ENCODE measurements at regions not wholly inside any gene's neighbourhood (a gene's known extent, or its start where the extent isn't known, plus 50 kb on each side); places are given as distances from the start of the nearest gene placed in this dataset.
A peak's percentile ranks its signal among the peaks of the same experiment; 100 is the strongest.
"Not testable (repeated sequence)": the region's sequence is repeated elsewhere in the genome, so short reads cannot be mapped to it uniquely, and the experiment has no call there.

DNA sequence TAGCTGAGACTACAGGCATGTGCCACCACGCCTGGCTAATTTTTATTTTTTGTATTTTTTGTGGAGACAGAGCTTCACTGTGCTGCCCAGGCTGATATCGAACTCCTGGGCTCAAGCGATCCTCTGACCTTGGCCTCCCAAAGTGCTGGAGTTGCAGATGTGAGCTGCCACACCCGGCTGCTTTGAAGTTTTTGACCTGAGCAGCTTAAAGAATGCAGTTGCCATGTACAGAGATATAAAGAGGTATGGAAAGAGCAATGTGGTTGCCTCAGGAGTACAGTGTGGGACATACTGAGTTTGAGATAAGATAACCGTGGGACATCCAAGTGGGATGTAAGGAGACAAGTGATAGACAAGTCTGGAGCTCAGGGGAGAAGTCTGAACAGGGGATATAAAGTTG, 82.7 kb upstream of the LSM14A start:
- no peak for DNase-seq (ENCODE audit: extremely low spot score, insufficient read length, low read depth)
- no peak for FAIRE-seq

DNA sequence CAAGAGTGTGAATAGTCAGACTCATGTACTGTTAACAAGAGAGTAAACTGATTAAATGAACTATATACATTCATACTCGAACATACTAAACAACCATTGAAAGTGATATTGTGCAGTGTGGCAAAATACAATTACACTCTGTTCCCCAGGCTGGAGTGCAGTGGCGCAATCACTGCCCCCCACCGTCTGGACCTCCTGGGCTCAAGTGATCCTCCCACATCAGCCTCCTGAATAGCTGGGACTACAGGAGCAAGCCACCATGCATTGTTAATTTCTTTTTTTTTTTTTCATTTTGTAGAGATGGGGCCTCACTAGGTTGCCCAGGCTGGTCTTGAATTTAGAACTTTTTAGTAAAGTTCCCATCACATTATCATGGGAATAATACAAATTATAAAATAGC, 77.3 kb upstream of the LSM14A start:
- no peak for FAIRE-seq
- DNase-seq (ENCODE audit: extremely low spot score, insufficient read length, low read depth) = no peak

DNA sequence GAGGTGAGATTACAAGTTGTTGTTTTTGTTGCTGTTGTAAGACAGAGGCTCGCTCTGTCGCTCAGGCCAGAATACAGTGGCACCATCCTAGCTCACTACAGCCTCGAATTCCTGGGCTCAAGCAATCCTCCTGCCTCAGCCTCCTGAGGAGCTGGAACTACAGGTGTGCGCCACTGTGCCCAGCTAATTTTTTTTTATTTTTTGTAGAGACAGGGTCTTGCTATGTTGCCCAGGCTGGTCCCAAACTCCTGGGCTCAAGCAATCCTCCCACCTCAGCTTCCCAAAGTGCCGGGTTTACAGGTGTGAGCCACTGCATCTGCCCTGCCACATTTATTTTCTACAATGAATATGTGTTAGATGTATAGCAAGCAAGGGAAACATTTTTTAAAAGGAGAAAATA, 76.9 kb upstream of the LSM14A start:
- not testable (repeated sequence) for FAIRE-seq

DNA sequence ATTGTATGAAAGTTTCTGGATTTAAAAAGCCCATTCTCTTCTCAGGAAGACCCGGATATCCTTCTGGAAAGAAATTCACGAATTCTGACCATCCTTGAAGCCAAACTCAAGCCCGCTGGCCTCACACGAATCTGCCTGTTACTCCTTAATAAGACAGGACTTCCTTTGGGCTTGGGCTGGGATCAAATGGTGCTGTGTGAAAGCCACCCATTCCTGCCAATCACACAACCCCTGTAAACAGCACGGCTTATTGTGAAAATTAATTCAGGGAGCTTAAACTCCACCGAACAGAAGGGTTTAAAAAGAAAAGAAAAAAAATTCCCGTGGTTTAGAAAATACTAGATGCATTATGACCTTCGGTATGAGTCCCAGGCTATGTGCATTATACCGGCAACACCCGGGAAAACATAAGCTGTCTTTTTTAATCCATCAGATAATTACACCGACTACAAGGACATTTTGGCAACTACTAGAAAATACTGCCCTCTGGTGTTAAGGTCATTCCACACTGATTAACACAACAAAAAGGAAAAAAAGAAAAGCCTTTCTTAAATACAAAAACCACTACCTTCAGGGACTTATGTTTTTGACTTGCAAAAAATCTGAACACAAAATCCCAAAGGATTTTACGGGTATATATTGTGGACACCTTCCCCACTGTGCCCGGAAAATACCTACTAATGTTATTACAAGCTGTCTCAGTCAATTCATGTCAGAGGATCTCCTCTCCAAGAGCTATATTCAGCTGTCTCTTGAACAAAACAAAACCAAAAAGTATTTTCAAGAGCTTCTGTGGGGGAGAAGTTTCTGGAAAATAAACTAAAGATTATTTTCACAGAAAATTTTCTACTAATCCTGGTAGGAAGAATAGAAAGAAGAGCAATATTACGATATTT, 76.0 kb upstream of the LSM14A start:
- DNase-seq (ENCODE audit: extremely low spot score, insufficient read length, low read depth) = no peak
- peak; percentile 69 for FAIRE-seq

More for the DNA sequence above, 76.9 kb upstream of the LSM14A start:
- DNase-seq (ENCODE audit: extremely low spot score, insufficient read length, low read depth) = not testable (repeated sequence)

DNA sequence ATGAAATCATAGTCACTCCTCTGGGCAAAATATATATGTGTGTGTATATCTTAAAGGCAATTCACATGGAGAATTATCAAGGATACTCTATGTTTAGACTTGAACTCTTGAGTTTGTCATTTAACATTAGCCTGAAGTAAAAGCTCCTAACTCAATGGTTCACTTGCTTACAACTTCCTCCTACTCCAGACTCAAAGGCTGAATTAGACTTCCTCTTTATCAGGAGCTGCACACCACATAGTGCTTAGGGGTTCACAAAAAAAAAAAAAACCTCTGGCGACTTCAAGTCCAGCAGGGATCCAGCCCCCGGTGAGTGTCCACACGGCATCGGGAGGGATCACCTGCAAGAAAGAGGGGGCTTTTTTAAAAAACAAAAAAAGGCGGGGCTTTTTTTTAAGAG, 68.2 kb upstream of the LSM14A start:
- DNase-seq (ENCODE audit: extremely low spot score, insufficient read length, low read depth) (no peak), FAIRE-seq (no peak)

DNA sequence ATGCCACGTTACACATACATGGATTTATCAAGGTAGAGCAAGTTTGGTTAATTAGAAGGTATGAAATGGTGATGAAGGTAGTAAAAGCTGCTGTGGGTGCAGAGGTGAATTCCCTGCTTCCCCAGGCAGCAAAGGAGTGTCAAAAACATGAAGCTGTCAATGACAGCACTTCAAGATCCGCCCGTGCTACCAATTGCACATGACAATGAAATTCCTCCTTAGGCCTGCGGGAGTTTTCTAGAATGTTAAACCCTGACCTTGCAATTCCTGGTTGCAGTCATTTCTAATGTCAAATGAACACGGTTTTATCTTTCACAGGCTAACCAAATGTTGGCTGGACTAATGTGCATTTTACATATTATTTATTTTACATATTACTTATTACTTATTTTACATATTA, 67.7 kb upstream of the LSM14A start:
- DNase-seq (ENCODE audit: extremely low spot score, insufficient read length, low read depth) (no peak), FAIRE-seq (no peak)

DNA sequence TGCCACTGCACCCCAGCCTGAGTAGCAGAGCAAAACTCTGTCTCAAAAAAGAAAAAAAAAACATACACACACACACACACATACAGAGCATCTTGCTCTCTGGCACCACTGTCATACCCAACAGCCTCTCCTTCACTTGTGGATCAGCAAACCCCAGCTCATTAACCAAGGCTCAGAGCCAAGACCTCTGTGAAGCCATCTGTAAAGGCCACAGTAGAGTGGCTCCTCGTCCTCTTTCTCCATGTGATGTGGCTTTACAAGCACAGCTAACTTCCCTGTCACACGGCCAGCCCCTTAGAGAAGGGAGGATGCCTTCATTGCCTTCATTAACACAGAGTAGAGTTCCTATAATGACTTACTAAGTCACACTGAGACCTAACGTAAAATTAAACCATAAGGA, 62.7 kb upstream of the LSM14A start:
- no peak for FAIRE-seq
- no peak for DNase-seq (ENCODE audit: extremely low spot score, insufficient read length, low read depth)

DNA sequence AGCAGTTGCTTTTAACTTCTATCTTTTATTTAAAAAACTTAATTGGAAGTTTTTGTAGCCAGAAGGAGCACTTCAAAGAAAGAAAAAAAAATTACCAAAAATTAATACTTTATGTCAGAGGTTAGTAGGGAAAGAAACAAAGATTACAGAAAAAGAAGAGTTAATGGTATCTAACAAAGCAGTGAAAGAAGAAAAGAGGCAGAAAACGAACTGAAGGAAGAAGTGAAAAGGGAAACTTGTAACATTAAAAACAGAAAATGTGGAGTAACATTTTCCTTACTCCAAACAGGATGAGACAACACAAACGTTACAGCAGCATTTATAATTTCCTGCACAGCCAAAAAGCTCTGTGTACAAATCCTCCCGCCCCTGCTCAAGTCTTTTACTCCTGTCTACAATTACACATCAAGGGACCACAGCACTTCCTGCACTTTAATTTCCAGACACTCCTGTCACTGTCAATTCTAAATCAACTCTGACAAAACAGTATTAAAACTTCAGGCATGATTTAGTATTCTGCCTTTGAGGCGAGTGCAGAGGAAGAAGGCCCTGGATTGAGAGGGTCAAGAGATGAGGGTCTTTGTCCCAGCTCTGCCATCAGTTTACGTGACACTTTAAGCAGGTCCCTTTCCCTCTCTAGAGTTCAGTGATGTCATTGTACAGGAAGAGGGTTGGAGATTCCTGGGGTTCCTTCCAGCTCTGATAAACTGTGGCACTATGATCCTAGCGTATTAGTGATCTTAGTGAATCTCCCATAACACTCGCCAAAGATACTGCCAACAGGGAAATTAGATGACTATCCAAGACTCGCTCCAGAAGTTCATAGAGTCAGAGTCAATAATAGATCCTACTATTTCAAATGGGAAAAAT, 53.2 kb upstream of the LSM14A start:
- DNase-seq (ENCODE audit: extremely low spot score, insufficient read length, low read depth) (no peak), FAIRE-seq (no peak)

DNA sequence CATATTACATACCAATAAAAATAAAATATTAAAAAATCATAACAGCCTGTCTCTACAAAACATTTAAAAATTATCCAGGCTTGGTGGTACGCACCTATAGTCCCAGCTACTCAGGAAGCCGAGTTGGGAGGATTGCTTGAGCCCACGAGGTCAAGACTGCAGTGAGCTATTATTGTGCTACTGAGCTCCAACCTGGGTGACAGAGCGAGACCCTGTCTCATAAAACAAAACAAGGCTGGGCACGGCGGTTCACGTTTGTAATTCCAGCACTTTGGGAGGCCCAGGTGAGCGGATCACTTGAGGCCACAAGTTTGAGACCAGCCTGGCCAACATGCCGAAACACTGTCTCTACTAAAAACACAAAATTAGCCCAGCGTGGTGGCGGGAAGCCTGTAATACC, 52.2 kb upstream of the LSM14A start:
- no peak for FAIRE-seq
- DNase-seq (ENCODE audit: extremely low spot score, insufficient read length, low read depth) = no peak

DNA sequence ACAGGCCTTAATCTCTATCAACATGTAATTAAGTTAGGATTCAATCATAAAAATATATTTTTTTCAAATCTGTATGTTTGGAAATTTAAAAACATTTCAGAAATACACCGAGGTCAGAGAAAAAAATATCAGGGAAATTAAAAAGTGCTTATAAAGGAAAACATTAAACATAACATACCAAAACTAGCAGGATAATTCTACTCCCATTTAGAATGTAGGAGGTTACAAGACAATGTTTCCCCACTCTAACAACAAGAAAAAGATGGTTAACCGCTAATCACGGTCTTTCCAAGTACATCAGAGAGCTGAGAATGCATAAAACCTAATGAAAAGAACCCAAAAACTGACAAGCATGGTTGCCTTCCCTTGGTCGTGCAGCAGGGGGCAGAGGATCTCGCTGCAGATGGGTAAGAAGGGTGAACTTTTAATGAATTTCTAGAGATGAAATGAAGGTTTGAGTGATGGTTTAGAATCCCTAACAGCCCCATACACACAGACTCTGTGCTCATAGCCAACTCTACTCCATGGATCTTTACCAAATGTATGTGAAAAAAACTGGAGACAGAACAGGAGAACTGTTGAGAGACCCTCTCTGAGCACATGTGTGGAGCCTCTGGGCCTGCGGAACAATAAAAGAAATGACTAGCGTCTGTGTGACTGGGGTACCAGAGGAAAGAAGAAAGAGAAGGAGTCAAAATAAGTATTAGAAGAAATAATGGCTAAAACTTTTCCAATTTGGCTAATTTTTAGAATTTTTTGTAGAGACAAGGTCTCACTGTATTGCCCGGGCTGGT, 51.3 kb upstream of the LSM14A start:
- DNase-seq (ENCODE audit: extremely low spot score, insufficient read length, low read depth) (no peak), FAIRE-seq (peak; percentile 80)

Measured in GM18507 (cell line).